ENCODE measurements at regions not wholly inside any gene's neighbourhood (a gene's known extent, or its start where the extent isn't known, plus 50 kb on each side); places are given as distances from the start of the nearest gene placed in this dataset.
"Not testable (repeated sequence)": the region's sequence is repeated elsewhere in the genome, so short reads cannot be mapped to it uniquely, and the experiment has no call there.

DNA sequence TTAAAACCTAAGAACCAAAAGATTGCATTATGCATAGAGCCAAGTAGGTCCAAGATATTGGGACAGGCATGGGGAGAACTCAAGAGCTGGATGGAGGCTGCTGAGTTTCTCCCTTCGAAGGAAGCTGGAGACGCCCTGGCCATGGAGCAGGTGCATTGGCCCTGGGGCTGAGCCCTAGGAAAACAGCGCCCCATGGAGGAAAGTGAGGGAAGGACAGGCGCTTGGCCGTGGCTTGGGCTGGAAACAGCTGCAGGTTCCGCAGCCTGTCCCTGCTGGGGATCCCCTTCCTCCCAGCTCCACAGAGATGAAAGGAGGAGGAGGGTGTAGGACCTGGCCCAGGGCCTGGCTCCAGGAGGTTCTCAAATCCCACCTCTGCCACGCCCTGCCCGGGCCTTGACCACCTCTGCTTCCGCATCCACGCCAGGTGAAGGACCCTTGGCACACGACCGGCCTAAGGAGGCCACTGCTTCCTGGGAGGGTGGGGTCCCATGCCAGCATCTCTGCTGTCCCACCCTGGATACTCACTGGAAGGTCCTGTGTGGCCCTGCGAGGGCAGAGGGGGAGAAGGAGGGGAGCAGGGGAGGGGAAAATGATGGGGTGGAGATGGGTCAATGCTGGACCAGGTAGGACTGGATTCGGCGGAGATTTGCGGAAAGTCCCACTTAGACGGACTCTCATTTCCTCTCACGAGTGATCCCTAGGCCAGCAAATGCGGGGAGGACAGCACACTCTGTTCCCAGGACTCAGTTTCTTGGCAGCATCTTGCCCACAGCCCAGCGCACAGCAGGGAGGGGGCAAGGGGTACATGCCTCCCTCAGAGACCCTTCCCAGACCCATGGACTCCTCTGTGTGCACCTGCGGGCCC is 258.6 kb upstream of the TCERG1L start:
- DNase-seq, result no peak

DNA sequence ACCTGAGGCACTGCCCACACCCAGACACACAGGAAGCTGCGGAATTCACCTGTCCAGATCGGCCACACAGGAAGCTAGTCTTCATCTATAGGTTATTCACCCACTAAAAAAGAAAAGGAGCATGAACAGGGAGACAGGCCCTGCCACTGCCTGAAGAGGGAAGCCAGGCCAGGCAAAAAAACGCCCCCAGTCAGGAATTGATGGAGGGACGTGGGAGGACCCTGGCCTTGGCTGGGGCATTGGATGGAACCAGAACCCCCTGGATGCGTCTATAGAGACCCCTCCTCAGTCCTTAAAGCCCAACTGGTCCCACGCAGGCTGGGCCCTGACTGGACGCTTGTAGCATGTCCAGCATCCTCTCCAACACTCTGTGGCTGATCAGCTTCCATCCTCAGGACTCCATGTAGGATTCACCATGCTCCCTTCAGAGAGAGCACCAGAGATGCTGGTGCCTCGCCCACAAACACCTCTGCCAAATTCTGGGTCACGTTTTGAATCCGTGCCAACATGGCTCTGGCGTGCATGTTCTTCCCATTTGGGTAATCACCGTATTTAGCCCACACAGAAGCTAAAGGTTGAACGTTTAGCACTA is 259.3 kb upstream of the TCERG1L start:
- DNase-seq, result no peak

DNA sequence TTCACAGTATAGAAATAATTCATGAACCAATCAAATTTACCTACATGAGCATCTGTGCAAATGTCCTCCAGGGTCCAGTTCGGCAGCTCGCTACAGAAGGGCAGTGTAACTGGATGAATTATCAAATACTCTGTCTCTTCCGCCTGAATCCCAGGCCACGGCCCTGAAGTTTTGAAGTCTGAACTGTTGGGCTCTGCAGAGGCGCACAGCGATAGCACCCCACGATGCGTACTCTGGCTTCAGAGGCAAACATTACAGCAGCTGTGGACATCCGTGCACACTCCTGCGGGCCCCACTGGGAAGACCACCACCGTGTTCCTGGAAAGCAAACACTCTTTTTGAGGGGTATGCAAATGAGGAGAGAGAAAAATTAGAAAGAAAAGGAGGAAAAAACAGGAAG is 259.8 kb upstream of the TCERG1L start:
- DNase-seq, result no peak

DNA sequence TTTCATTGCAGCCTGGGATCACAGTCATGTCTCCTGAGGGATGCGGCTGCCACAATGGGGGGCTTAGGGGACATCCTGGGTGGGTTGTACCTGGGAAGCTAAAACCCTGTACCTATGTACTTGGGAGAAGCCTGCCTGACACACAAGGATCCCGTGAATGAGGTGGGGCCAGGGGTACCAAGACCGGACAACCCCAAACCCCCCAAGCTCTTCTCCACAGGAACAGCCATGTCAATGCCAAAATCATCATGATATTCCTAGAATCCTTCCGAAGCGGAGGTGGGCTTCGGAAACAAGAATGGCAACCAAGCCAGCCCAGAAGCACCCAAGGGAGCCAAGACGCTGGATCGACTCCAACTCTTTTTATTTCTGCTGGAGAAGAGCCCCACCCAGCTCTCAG is 260.3 kb upstream of the TCERG1L start:
- no peak for DNase-seq

DNA sequence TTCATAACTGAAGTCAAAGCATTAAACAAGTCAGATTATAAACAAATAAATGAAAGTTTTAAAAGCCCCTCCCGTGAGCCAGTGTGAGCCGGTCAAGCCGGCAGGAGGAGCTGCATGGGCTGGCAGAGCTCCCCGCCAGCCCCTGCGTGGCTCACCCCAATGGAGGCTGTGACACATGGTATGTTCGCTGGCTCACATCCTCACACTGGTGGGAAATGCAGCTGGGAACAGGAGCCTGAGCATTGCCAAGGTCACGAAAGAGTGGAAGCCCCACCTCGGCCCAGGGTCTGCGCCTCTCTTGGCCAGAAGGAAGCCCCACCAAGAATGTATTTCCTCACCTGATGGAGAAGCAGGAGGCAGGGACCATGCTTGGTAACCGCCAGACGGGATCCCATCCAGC is 261.7 kb upstream of the TCERG1L start:
- no peak for DNase-seq

DNA sequence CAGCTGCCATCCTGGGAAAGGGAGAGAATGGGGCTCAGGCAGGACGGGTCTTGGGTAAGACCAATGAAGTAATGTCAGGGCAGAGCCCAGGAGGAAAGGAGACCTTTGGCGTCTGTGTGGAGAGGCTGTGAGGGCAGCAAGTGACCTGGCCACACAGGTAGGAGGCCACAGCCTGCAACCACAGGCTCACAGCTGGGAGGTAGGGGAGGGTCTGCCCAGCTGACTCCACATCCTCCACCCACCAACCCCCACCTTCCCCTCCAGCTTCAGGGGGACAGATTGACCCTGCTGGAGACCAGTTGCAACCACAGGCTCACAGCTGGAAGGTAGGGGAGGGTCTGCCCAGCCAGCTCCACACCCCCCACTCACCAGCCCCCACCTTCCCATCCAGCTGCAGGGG is 262.2 kb upstream of the TCERG1L start:
- no peak for DNase-seq

DNA sequence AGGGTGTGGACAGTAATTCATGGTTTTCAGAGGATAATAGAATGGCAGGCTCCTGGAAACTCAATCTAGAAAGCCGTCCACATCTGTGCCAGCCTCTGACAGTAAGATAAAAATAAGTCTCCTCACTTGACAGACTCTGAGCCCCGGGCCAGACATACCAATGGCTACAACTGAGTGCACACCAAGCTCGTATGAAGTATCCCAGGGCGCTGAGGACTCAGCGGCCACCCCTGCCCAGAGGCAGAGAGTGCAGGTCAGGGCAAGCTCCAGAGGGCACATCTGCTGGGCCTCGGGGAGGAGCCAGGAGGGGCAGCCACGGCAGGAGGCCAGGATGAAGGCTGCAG is 262.8 kb upstream of the TCERG1L start:
- no peak for DNase-seq

DNA sequence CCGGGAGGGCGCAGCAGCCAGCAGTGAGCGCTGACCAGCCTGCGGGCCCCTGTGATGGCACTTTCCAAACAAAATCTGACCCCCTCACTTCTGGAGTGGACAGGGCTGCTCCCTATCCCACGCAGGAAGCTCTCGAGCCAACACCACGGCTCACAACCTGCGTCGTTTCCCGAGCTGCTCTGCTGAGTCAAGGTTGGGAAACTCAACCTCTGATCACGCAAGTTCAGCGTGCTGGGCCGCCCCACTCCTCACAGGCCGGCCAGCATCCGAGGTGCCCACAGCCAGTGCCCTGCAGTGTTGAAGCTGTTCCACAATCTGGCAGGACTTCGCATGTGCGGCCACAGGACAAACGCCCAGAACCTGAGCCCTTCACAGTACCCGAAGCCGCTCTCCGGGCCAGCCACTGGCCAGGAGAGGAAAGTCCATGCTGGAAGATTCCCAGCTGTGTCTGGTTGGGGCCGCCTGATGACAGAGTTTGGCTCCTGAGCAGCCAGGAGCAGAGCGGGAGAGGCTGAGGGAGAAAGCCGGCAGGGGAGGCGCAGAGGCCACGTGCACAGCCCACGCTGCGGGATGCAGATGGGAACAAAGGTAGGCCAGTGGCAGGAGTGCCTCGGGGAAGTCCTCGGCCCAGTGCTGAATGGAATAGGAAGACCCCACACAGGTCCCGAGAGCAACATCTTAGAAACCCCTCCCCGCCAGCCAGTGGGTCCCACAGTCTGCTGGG is 263.3 kb upstream of the TCERG1L start:
- no peak for DNase-seq

DNA sequence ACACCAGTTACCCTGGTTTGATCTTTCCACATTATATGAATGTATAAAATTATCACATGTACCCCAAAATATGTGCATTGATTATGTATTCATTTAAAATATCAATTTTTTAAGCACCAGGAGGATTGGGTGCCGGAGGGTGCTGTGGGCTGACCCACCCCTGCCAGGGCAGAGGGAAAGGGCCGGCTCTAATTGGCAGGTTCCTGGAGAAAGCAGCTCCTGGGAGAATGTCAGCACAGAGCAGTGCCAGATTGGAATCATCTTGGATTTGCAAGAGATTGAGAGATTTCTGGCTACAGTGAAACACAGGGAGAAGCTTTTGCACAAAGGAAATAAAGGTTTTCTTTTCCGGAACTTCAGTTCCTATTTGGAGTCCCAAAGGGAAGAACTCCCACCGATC is 264.4 kb upstream of the TCERG1L start:
- no peak for DNase-seq

DNA sequence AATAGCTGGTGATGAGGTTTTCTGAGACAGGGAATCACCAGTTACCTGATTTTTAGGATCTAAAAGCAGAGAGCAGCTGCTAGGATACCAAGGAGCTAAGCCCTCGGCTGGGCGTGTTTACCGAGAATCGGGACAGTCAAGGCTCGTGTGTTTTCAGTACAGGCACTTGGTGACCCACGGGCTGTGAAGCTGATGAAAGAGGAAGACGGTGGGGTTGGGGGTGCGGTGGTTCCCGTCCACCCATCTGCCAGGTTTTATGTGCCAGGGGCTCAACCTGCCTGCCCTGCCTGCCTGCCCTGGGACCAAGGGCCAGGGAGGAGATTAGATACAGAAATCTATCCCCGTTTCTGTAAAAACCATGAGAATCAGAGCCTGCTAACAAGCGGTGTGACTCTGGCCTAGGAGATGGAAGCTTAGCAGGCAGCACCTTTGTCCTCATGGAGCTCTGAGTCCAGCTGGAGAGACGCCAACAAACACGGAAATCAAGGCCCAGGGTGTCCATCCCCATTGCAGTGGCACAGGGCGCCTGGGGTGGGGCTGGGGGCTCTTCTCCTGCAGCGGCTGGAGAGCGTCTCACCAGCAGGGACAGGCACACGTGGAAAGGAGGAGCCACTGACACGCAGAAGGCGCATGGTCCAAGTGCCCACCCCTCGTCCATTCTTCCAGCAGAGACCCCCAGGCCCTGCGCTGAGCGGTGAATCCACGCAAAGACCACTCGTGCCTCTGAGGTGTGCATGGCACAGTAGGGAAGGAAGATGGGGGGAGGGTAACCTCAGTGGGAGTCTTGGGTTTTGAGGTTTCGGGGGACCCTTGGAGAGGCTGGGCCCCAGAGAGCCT is 265.0 kb upstream of the TCERG1L start:
- no peak for DNase-seq

DNA sequence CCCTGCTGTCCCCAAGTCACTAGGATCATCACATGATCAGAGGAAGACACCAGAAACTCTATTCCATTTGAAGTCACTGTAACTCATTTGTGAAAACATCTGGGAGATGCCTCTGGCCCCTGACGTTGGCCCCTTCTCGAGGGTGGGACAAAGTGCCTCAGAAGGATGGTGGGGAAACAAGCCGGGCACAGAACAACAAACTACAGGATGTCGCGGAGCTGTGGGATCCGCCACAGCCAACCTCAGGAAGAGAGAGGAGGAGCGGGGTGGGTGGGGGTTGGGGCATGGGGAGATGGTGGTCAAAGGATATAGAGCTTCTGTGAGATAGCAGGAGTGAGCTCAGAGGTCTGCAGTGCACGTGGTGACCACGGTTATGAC is 265.6 kb upstream of the TCERG1L start:
- DNase-seq, result no peak

DNA sequence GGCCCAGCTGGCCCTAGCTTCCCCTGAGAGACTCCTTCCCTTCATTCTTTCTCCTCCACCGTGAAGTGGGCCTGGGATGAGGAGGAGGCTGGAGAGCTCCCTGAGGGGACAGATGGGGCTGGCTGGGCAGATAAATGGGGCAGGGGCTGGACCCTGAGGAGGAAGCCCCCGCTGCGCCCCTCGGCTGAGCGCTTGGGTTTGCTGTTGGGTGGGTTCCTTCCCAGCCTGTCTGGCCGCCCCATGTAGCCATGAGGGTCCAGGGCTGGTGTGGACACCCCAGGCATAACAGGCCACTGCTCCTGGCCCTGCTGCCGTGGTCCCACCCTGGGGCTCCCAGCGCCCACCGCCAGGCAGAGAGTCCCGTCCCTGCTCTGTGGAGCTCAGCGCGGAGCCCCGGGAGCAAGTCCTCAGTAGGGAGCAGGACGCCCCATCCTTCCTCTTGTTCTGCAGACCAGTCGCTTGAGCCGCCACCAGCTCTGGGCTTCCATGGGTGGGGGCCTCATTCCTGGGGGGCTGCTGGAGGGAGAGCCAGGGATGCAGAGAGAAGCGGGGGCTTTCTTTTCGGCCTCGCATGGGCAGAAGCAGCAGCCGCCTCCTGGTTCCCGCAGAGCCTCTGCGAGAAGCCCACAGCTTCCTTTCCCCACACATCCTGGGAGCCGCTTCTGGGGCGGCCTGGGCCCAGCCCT is 266.4 kb upstream of the TCERG1L start:
- DNase-seq, result no peak

DNA sequence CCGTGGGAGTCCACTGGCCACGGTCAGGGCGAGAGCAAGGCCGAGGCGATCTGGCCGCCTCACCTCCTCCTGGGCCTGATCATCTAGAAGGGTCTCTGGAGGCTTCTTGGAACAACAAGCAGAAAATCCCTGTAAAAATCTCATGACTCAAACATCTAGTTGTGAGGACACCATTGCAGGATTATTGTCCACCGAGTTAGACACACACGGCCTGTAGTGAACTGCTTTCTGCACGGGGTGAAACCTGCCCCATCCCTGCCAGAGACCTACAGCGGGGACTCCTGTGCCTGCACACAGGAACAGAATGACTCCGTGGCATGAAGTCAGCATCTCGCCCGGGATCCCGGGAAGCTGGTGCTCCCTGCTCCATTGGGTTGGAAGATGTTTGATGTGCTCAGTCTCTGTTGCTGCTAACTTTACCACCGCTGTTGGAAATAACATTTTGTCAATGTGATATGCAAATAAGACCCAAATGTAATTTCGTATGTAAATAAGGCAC is 267.0 kb upstream of the TCERG1L start:
- no peak for DNase-seq

DNA sequence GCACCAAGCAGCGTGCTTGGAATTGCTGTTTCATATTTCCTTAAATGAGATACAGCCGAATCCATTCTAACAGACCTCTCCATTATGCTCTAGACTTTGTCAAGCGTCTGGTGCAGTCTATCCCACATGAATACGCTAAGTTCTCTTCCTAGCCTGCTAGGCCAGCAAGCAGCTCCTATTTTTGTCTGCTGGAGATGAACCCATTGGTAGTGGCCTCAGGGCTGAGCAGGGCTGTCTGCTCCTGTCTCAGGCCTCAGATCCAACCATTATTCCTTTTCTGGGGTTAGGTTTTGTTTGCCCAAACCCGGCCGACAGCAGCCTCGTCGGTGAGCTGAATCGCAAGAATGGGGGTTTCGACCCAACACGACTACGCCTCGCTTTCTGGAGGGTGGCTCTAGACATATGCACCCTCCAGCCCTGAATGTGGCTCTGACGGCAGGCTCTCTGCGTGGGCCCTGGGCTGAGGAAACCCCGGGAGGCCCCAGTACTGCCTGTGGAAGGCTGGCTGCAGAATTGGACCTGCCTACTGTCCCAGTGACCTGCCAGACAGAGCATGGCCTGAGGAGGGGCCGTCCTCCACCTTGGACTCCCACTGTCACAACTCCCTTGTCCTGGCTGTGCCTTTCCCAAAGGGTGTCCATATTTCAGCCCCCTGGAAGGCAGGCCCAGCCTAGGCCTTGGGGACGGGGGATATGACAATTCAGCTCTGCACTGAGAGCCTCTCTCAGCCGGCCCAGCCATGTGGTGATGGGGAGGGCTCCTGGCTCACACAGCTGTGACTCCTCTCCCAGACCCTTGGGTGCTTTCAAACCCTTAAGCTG is 267.9 kb upstream of the TCERG1L start:
- no peak for DNase-seq

DNA sequence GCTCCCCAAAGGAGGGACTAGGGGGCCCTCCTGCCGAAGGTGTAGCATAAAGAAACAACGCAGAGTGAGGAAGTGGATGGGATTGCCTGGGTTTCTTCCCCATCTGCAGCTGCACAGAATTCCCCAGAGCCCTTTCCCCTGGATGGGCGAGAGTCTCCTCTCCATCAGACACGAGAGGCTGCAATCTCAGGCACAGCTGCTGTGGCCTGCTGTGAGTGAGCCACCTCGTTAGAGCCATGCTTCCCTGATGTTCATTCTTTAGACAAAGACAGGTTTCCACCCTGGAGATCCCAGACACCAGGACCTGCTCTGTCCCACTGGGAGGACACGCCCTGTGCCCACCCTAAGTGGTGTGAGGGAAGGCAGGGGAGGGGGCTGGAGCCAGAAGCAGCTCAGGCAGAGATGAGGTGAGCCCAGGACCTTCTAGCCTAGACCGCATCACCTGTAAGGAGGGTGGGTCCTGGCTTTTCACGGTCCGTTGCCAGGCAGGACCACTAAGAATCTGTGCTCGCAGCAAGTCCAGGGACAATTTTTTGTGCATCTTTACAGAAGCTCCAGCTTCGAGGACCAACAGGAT is 268.6 kb upstream of the TCERG1L start:
- no peak for DNase-seq

DNA sequence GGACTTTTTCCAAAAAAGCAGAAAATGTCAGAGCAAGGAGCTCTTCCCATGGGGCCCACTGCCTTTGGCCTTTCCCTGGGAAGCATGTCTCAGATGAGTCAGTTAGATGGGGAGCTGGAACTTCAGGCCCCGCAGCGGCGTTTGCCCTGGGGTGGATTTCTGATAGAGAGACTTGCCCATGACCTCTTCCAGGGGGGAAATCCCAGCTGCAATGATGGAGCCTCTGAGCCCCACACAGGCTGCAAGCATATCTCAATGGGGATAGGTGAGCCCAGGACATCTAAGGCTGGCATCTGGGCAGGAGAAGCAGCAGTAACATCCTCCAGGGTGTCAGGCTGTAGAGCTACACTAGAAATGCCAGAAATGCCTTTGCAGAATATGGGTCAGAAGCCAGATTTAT is 269.2 kb upstream of the TCERG1L start:
- no peak for DNase-seq

DNA sequence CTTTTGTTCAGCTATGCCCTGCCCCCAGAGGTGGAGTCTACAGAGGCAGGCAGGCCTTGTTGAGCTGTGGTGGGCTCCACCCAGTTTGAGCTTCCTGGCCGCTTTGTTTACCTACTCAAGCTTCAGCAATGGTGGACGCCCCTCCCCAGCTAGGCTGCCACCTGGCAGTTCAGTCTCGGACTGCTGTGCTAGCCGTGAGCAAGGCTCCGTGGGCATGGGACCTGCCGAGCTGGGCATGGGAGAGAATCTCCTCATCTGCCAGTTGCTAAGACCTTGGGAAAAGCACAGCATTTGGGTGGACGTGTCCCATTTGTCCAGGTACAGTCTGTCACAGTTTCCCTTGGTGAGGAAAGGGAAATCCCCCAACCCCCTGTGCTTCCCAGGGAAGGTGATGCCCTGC is 270.0 kb upstream of the TCERG1L start:
- DNase-seq, result not testable (repeated sequence)

DNA sequence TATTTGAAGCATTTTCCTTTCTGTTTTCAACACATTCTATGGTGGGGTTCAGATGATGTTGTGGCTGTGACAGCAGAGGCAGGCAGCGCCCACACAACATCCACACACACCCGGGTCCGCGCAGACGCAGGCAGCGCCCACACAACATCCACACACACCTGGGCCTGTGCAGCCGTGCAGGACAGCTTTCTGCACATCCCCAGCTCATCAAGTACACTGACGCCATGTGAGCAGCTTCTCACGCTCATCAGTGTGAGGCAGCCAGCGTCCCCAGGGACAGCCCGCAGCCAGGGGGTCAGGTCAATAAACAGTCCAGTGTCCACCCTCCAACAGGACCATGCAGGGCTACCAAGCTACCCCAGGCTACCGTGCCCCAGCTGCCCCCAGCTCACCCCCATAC is 272.8 kb upstream of the TCERG1L start:
- no peak for DNase-seq

DNA sequence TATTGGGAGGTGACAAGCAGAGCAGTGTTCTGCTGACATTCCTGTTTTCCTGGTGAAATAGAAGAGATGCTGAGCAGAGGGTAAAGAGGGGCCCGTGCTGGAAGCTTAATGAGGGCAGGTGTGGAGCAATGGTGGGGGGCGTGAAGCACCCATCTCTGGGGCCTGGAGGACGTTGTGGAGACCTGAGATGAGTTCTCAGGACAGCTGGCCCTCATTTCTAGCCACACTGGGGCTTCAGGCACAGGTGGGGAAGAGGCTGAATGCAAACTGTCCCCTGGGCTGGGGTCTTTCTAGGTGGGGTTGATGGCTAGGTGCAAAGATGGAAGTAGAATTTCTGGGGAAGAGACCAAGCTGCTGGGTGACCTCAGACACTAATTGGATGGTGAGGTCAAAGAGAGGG is 274.2 kb upstream of the TCERG1L start:
- DNase-seq, result no peak

DNA sequence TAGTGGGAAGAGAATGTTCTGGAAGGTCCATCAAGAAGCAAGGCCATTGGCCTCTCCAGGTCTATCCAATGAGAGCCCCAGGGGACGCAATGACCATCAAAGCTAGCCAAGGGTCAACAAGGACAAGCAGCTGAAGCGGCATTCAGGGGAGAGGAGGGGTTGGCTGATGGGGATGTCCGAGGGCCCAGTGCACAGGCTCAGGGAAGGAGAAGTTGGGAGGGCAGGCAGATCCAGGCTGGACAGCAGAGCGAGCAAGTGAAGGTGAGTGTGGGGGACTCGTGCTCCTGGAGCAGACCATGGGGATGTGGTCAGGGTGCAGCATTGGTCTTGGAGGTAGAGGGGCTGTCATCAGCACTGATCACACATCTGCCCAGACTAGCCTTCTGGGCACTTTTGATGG is 275.4 kb upstream of the TCERG1L start:
- no peak for DNase-seq

DNA sequence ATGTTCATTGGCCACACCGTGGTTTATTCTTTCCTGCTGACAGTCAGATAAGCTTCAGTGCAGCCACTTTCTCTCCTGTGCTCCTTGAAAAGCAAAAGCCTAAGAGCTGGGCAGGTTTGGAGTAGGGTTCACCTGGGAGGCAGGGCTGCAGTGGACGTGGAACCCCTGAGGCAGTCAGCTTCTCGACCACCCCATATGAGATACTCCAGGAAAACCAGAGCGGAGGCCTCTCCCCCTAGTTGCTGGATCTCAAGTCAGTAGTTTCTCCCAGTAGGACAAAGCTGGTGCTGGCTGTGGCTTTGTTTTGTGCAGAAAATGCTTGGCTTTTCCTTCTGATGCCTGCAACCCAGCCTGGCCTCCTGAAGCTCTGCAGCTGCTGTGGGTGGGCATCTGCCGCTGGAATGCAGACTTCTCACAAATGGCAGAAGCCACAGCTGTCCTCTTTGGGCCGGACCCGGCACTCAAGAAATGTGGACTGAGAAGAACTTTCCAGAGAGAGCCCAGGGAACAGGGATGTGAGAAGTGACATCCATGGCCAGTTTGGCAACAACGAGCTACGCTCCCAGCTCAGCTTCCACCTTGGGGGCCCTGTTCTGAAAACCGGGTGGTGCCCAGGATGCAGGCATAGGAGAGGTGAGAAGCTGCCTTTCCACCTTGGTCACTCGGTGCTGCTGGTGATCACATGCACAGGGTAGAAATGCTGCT is 276.6 kb upstream of the TCERG1L start:
- no peak for DNase-seq
